SK-N-SH (cell line): ENCODE measurements at regions not wholly inside any gene's neighbourhood (a gene's known extent, or its start where the extent isn't known, plus 50 kb on each side); places are given as distances from the start of the nearest gene placed in this dataset.

Source experiments
- CTCF ChIA-PET: fragments of 300-600, 350-600 bp; formaldehyde crosslinking; extraction: SDS; loops from one replicate; lab custom pipeline; 2021; lab: Yijun Ruan, JAX
- POLR2A ChIA-PET: fragments of 350-600 bp; sonication (Branson Sonifier 250); formaldehyde crosslinking; extraction: SDS; loops from one replicate; lab custom pipeline; 2020; ENCODE audit warnings: antibody characterized with exemption, inconsistent platforms; lab: Yijun Ruan, JAX
- DNase-seq: peaks from one replicate; pipeline ENCODE4 v3.0.0; 2012
- H2AFZ ChIP-seq: fragments of 200-600 bp; sonication (generic); 2 replicates; pipeline ENCODE4 v1.8.1; 2016; ENCODE audit warnings: antibody characterized with exemption, mild to moderate bottlenecking, low read depth
- H3F3A ChIP-seq: fragments of 200-600 bp; sonication (generic); replicated peaks from 2 replicates; pipeline ENCODE3; 2016; ENCODE audit warnings: antibody characterized with exemption, mild to moderate bottlenecking; ENCODE audit not compliant: insufficient read depth
- H3K27ac ChIP-seq, 2 experiments: fragments of 200-500 bp in 1 of 2; fragments of 200-600 bp in 1 of 2; sonication (Bioruptor generic) in 1 of 2; sonication (generic), shearing (Covaris generic) in 1 of 2; 2 replicates each; pipeline versions ENCODE4 v1.5.1 to v1.6.1; 2014 to 2016; ENCODE audit warnings: low read depth in 2 of 2, inconsistent platforms in 1 of 2, low read length in 1 of 2, mild to moderate bottlenecking in 1 of 2, mixed read lengths in 1 of 2
- H3K27me3 ChIP-seq: fragments of 200-600 bp; sonication (generic), shearing (Covaris generic); 2 replicates; pipeline ENCODE4 v1.6.1; 2016; ENCODE audit warnings: mixed run types; ENCODE audit not compliant: insufficient read depth
- H3K36me3 ChIP-seq, 2 experiments: fragments of 200-500 bp in 1 of 2; fragments of 200-600 bp in 1 of 2; sonication (Bioruptor generic) in 1 of 2; sonication (generic) in 1 of 2; replicated peaks in 1 of 2; 2 replicates each; pipeline versions ENCODE3 to v1.5.1; 2014 to 2016; ENCODE audit warnings: low read length in 1 of 2, mild to moderate bottlenecking in 1 of 2; ENCODE audit not compliant: insufficient read depth in 2 of 2, control insufficient read depth in 1 of 2
- H3K4me1 ChIP-seq, 2 experiments: fragments of 200-500 bp in 1 of 2; fragments of 200-600 bp in 1 of 2; sonication (Bioruptor generic) in 1 of 2; sonication (generic), shearing (Covaris generic) in 1 of 2; 2 replicates each; pipeline versions ENCODE4 v1.5.1 to v1.6.1; 2014 to 2016; ENCODE audit warnings: low read depth in 1 of 2, low read length in 1 of 2, mixed run types in 1 of 2; ENCODE audit not compliant: insufficient read depth in 2 of 2, control insufficient read depth in 1 of 2
- H3K4me2 ChIP-seq: fragments of 200-600 bp; sonication (generic), shearing (Covaris generic); 2 replicates; pipeline ENCODE4 v1.6.1; 2017; ENCODE audit warnings: mixed run types
- H3K4me3 ChIP-seq, 2 experiments: fragments of 200-500 bp in 1 of 2; fragments of 200-600 bp in 1 of 2; sonication (Bioruptor generic) in 1 of 2; sonication (generic), shearing (Covaris generic) in 1 of 2; 2 replicates each; pipeline versions ENCODE4 v1.5.1 to v1.8.1; 2014 to 2016; ENCODE audit warnings: low read depth in 2 of 2, inconsistent platforms in 1 of 2, low read length in 1 of 2, mild to moderate bottlenecking in 1 of 2, mixed read lengths in 1 of 2, moderate library complexity in 1 of 2
- H3K79me2 ChIP-seq: fragments of 200-600 bp; sonication (generic); 2 replicates; pipeline ENCODE4 v1.8.1; 2017; ENCODE audit warnings: mild to moderate bottlenecking; ENCODE audit not compliant: insufficient read depth
- H3K9ac ChIP-seq: fragments of 200-600 bp; sonication (generic); 2 replicates; pipeline ENCODE4 v1.6.1; 2017; ENCODE audit warnings: mixed run types
- H3K9me2 ChIP-seq: fragments of 200-600 bp; sonication (generic); 2 replicates; pipeline ENCODE4 v1.6.1; 2017; ENCODE audit warnings: mixed run types
- H3K9me3 ChIP-seq: fragments of 200-600 bp; sonication (generic); 2 replicates; pipeline ENCODE4 v1.6.1; 2017; ENCODE audit warnings: mixed run types, mild to moderate bottlenecking, moderate library complexity
- H4K20me1 ChIP-seq: fragments of 200-600 bp; sonication (generic); 2 replicates; pipeline ENCODE4 v1.6.1; 2017; ENCODE audit warnings: mild to moderate bottlenecking, mixed run types; ENCODE audit not compliant: insufficient read depth
- CHD2 ChIP-seq: fragments of 150-350 bp; IDR thresholded peaks from 2 replicates; pipeline ENCODE4 v1.6.1; 2018; ENCODE audit warnings: low read length; ENCODE audit not compliant: partially characterized antibody
- ELF1 ChIP-seq: IDR thresholded peaks from 2 replicates; pipeline ENCODE4 v1.4.0; 2012
- EP300 ChIP-seq, 2 experiments: IDR thresholded peaks; 2 replicates each; pipeline versions ENCODE4 v1.4.0 to v1.6.1; 2012; ENCODE audit warnings: borderline replicate concordance in 1 of 2, low read depth in 1 of 2, low read length in 1 of 2
- EZH2phosphoT487 ChIP-seq: fragments of 200-600 bp; sonication (generic); IDR thresholded peaks from 2 replicates; pipeline ENCODE4 v1.6.1; 2017; ENCODE audit warnings: low read depth, mixed run types, mild to moderate bottlenecking, antibody characterized with exemption, moderate library complexity, borderline replicate concordance
- FOXM1 ChIP-seq: IDR thresholded peaks from 2 replicates; pipeline ENCODE4 v1.4.0; 2012; ENCODE audit warnings: low read depth, mild to moderate bottlenecking
- GABPA ChIP-seq: IDR thresholded peaks from 2 replicates; pipeline ENCODE4 v1.4.0; 2012; ENCODE audit warnings: low read depth, mild to moderate bottlenecking
- GATA2 ChIP-seq: sonication (generic); formaldehyde crosslinking; IDR thresholded peaks from 2 replicates; pipeline ENCODE4 v1.5.0; 2020; ENCODE audit warnings: mild to moderate bottlenecking, missing genetic modification reagents
- NFIC ChIP-seq: IDR thresholded peaks from 2 replicates; pipeline ENCODE4 v1.4.0; 2012; ENCODE audit warnings: borderline replicate concordance
- NRF1 ChIP-seq: IDR thresholded peaks from 2 replicates; pipeline ENCODE4 v1.6.1; 2012; ENCODE audit warnings: low read depth, mild to moderate bottlenecking, low read length
- POLR2AphosphoS5 ChIP-seq: IDR thresholded peaks from 2 replicates; pipeline ENCODE4 v1.6.1; 2012; ENCODE audit warnings: low read depth, low read length
- RCOR1 ChIP-seq: fragments of 150-350 bp; IDR thresholded peaks from 2 replicates; pipeline ENCODE4 v1.6.1; 2017; ENCODE audit warnings: antibody characterized with exemption, low read length
- RXRA ChIP-seq: IDR thresholded peaks from 2 replicates; pipeline ENCODE4 v1.4.0; 2012; ENCODE audit warnings: low read depth, mild to moderate bottlenecking, borderline replicate concordance
- SIN3A ChIP-seq: IDR thresholded peaks from 2 replicates; pipeline ENCODE4 v1.6.1; 2012; ENCODE audit warnings: low read depth, mild to moderate bottlenecking, low read length, moderate library complexity, borderline replicate concordance
- TAF1 ChIP-seq: IDR thresholded peaks from 2 replicates; pipeline ENCODE4 v1.6.1; 2012; ENCODE audit warnings: low read depth, mild to moderate bottlenecking, low read length, moderate library complexity, borderline replicate concordance
- TCF12 ChIP-seq: IDR thresholded peaks from 2 replicates; pipeline ENCODE4 v1.4.0; 2012
- TEAD4 ChIP-seq: IDR thresholded peaks from 2 replicates; pipeline ENCODE4 v1.4.0; 2012; ENCODE audit warnings: mild to moderate bottlenecking, borderline replicate concordance; ENCODE audit not compliant: insufficient read depth
- YY1 ChIP-seq: IDR thresholded peaks from 2 replicates; pipeline ENCODE4 v1.4.0; 2012; ENCODE audit warnings: low read depth, mild to moderate bottlenecking
- WGBS: methylation state at CpG from one replicate; pipeline ENCODE4 v1.1.6; 2017; ENCODE audit warnings: low lambda C conversion rate; 5-methylcytosine and 5-hydroxymethylcytosine counted together
- TF ChIP-seq, protein P1 (sequence below): IDR thresholded peaks from 2 replicates; pipeline ENCODE4 v1.4.0; 2012; ENCODE audit warnings: low read depth, borderline replicate concordance
- TF ChIP-seq, protein P2 (sequence below): IDR thresholded peaks from 2 replicates; pipeline ENCODE4 v1.4.0; 2012; ENCODE audit warnings: low read depth, borderline replicate concordance

DNA sequence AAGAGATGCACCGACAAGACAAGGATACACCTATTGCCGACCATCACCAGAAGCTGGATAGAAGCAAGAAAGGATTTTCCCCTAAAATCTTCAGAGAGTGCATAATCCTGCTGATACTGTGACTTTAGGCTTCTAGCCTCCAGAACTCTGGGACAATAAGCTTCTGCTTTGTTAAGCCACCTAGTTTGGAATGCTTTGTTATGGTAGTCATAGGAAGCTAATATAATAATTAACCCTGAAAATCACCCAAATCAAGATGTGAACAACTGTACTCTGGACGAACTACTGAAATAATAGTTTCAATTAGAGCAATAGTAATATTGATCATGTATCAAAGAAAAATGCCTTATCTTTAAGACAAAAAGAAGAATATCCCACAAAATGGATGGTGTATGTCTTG is 524.6 kb downstream of the EFNB2 start:
- no peaks in the 10 kb centered on the region for H3K79me2 ChIP-seq
- POLR2A ChIA-PET: no interaction called here
- no peaks in the 10 kb centered on the region for H3K4me1 ChIP-seq
- H3K9me2 ChIP-seq: no peaks in the 10 kb centered on the region
- no peaks in the 10 kb centered on the region for H3F3A ChIP-seq
- 51% methylated on average over 3 of the region's 3 CpGs for WGBS
- TF ChIP-seq GATA2 (CRISPR knock-in tag) (no peak), NRF1 (no peak), TEAD4 (no peak), ELF1 (no peak), RCOR1 (no peak), TCF12 (no peak), POLR2AphosphoS5 (no peak), GABPA (no peak)
- TF ChIP-seq, protein P1, sequence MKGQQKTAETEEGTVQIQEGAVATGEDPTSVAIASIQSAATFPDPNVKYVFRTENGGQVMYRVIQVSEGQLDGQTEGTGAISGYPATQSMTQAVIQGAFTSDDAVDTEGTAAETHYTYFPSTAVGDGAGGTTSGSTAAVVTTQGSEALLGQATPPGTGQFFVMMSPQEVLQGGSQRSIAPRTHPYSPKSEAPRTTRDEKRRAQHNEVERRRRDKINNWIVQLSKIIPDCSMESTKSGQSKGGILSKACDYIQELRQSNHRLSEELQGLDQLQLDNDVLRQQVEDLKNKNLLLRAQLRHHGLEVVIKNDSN: no peak
- no peak overlapping the region for H3K4me3 ChIP-seq
- H3K27ac ChIP-seq: no peak overlapping the region
- no peak overlapping the region for H3K9ac ChIP-seq
- H3K36me3 ChIP-seq: no peaks in the 10 kb centered on the region
- H3K9me3 ChIP-seq: no peaks in the 10 kb centered on the region
- CTCF ChIA-PET: interaction anchor here (0.8 kb wide), 1 partner anchor 23 kb away, joined by 3 read pairs; no protein-coding TSS in a partner anchor
- no peak overlapping the region for H2AFZ ChIP-seq
- no peak for DNase-seq
- H3K4me2 ChIP-seq: no peak overlapping the region
- no peaks in the 10 kb centered on the region for H4K20me1 ChIP-seq
- H3K27me3 ChIP-seq: no peaks in the 10 kb centered on the region

DNA sequence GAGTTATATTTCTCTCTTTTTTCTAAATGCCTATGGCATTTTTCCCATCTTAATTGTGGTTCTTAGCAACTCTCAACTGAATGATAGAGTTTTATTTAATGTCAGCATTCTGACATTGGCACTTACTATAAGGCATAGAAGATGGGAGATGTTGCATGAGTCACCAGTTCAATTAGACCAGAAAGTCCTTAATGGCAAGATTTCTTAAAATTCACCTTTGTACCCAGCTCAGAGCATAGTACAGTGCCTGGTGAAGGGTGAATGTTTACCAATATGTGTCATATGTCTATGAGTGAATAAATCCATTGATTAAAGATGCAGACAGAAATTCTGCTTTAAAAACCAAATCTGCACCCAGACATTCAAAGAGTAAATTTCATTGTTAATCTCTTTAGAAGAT is 526.9 kb downstream of the EFNB2 start:
- Histone ChIP-seq H3F3A (no peaks in the 10 kb centered on the region), H3K4me2 (no peak overlapping the region), H3K9ac (no peak overlapping the region), H3K4me3 (no peak overlapping the region), H2AFZ (no peak overlapping the region), H3K27me3 (no peaks in the 10 kb centered on the region), H3K27ac (no peak overlapping the region), H3K9me2 (no peaks in the 10 kb centered on the region), H3K36me3 (no peaks in the 10 kb centered on the region), H4K20me1 (no peaks in the 10 kb centered on the region), H3K9me3 (no peaks in the 10 kb centered on the region), H3K4me1 (no peaks in the 10 kb centered on the region), H3K79me2 (no peaks in the 10 kb centered on the region)
- ChIA-PET POLR2A (no interaction called here), CTCF (no interaction called here)
- no peak for TF ChIP-seq EZH2phosphoT487
- TF ChIP-seq RCOR1: no peak
- TF ChIP-seq NRF1: no peak
- no peak for TF ChIP-seq EP300 (IDR thresholded peaks at IDR 0.05; ENCODE audit: borderline replicate concordance in 1 of 2, low read depth in 1 of 2, low read length in 1 of 2)
- TF ChIP-seq SIN3A: no peak
- no peak for TF ChIP-seq NFIC
- TF ChIP-seq YY1: no peak
- TF ChIP-seq TAF1: no peak
- no peak for TF ChIP-seq TCF12
- no peak for TF ChIP-seq GABPA
- no peak for TF ChIP-seq CHD2
- no peak for TF ChIP-seq TEAD4
- TF ChIP-seq RXRA: no peak
- no peak for TF ChIP-seq ELF1
- no peak for TF ChIP-seq POLR2AphosphoS5
- TF ChIP-seq FOXM1: no peak
- TF ChIP-seq, protein P2, sequence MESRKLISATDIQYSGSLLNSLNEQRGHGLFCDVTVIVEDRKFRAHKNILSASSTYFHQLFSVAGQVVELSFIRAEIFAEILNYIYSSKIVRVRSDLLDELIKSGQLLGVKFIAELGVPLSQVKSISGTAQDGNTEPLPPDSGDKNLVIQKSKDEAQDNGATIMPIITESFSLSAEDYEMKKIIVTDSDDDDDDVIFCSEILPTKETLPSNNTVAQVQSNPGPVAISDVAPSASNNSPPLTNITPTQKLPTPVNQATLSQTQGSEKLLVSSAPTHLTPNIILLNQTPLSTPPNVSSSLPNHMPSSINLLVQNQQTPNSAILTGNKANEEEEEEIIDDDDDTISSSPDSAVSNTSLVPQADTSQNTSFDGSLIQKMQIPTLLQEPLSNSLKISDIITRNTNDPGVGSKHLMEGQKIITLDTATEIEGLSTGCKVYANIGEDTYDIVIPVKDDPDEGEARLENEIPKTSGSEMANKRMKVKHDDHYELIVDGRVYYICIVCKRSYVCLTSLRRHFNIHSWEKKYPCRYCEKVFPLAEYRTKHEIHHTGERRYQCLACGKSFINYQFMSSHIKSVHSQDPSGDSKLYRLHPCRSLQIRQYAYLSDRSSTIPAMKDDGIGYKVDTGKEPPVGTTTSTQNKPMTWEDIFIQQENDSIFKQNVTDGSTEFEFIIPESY: no peak
- no peak for DNase-seq
